Middle frontal gyrus (tissue), 1 donor: ENCODE measurements at regions not wholly inside any gene's neighbourhood (a gene's known extent, or its start where the extent isn't known, plus 50 kb on each side); places are given as distances from the start of the nearest gene placed in this dataset.

Experiments
- DNase-seq: peaks from one replicate; pipeline ENCODE4 v3.0.0-alpha.2; 2015; ENCODE audit warnings: low spot score; ENCODE audit errors: extremely low spot score

DNA sequence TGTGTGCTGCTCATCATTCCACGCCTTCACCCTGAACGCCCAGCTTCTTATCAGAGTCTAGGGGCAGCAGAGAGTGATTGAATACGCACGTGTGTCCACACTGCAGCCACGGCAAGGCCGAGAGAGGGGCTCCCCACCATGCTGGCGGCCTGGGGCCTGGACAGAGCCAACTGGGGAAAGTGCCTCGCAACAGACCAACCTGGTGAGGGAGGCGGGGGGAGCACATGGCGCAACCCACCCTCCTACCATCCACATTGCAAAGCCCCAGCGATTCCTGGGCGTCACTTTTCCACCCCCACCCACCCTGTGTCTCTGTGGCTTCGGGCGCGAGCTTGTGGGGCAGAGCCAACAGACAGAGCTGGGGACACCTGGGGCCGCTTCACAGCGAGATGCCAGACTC lies 66.4 kb upstream of the DUSP22 start:
- DNase-seq: no peak

DNA sequence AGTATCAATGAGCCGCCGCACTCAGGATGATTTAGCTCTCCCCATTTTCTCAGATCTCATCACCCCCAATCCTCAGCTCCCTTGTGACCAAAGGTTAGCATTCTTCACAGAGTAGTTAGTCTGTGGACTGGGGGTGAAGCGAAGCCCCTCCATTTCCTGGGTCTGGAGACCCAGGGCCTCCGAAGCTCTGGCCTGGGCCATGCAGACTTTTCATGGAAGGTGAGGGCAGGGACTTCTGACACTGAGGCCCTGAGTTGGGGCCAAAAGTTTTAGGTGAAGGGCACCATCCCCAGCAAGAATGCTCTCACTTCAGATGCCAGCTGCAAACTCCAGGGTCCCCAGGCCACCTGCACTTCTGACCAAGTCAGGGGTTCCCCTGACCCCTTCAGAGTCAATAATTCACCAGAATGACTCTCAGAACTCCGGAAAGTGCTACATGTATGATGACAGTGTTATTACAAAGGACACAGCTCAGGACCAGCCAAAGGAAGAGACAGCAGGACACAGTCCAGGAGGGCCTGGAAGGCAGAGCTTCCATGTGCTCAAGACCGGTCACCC lies 65.7 kb upstream of the DUSP22 start:
- no peak for DNase-seq

DNA sequence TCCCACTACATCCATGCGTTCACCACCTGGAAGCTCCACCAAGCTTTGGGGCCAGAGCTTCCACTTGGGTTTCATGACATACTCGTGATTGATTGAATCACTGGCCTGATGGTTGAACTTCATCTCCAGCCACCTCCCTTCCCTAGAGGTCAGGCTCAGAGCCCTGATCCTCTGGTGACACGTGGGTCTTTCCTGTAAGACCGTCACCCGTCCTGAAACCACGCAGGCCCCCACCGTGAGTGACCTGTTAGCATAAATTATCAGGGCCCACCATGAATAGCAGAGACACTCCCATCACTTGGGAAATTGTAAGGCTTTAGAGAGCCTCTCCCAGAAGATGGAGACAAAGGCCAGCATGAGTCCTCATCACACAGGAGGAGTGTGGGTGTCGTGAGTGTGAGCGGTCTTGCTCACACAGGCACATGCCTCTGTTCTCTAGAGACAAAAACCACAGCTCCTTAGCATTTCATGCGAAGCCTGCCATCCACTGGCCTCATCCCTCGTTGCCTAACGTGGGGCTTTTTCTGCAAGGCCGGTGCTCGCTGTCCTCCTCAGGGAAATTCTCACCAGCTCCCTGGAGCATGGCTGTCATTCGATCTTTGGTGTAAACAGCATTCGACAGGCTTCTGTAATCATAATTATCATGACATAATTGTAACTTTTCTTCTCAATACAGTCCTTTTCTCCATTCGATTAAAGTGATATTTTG lies 65.1 kb upstream of the DUSP22 start:
- DNase-seq: no peak

DNA sequence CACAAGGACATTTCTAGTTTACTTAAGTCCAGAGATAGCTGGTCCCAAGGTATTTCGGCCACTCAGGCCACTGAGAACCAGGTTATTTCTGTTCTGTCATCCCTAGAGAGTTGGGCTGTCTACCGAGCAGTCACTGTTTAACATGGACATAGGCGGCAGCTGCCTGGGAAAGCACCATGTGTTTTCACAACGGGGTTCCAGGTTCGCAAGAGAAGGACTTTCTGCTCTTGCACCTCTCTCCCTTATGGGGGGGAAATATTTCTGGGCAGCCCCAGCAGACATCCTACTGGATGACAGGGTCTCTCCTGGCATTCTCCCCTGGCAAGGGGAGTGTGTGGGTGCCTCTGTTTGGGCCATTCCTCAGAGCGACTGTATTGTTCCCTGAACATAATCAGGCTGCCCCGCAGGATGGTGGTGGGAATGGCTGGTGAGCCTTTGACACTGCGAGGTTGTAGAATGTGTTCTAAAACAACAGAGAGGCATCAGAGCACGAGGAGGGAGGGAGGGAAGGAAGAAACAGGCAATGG lies 64.4 kb upstream of the DUSP22 start:
- DNase-seq: no peak

DNA sequence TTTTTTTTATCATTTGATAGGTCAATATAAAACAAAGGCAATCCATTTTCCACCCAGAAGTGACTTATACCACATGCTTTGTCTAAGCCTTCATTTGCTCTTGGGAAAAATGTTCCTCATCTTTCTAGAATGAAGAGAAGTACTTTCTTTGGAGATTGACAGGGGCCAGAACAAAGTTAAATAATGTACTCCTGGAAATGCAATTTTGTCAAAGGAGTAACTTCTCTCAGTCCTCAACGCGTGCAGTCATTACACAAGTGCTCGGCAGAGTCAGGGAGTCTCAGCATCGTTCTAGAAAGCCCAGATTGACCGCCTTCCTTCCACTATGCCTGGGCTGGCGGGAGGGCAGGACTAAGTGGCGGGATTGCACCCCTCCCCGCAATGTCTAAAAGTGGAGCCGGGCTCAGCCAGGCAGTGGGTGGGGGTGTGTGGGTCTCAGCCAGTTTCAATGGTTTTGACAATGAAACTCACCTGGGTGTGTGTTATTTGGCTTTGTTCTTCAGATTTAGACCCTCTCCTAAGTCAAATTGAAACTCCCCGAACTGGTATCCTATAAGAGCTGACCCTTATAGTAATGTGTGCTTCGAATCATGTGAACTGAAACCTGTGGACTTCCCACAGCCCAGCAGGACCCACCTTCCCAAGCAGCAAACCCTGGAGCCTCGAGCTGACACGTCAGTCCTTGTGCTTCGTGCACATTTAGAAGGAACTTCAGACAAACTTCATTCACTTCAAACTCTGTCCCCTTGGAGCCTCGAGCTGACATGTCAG lies 63.2 kb upstream of the DUSP22 start:
- no peak for DNase-seq

DNA sequence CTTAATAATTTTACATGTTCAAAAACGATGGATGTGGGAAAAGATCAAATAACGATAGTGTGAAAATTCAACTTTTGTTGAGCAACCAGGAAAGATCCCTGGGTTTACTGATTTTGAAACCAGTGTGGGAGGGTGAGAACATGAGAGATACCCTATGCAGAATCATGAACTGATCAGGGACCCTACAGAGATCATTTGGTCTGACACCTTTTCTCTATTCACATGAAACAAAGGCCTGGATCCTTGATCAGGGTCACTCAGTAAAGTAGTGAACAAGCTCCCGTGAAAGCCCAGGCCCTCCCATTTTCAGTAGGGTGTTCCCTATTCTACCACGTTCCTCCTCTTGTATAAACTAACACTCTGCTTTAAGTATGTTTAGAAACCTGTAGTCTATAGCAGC lies 60.5 kb upstream of the DUSP22 start:
- DNase-seq: no peak

DNA sequence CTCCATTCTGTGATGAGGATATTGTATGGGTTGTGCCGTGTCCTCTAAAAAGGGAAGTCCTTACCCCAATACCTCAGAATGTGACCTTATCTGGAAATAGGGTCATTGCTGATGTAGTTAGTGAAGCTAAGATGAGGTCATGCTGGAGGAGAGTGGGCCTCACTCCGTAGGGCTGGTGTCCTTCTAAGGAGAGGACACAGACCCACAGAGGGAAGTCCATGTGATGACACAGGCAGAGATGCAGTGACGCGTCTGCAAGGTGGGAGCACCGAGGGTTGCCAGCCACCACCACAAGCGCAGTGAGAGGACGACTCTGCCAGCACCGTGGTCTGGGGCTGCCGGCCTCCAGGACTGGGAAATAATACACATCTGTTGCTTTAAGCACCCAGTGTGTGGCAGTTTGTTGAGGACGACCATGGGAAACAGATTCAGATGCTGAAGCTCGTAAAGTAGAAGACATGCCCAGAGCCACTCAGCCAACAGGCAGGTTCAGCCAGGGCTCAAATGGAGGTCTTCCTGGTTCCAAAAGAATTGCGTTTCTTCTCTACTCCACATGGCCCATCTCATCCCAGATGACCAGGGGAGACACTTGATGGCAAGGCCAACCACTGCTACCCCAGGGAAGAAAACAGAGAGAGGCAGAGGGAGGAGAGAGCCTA lies 59.2 kb upstream of the DUSP22 start:
- no peak for DNase-seq

DNA sequence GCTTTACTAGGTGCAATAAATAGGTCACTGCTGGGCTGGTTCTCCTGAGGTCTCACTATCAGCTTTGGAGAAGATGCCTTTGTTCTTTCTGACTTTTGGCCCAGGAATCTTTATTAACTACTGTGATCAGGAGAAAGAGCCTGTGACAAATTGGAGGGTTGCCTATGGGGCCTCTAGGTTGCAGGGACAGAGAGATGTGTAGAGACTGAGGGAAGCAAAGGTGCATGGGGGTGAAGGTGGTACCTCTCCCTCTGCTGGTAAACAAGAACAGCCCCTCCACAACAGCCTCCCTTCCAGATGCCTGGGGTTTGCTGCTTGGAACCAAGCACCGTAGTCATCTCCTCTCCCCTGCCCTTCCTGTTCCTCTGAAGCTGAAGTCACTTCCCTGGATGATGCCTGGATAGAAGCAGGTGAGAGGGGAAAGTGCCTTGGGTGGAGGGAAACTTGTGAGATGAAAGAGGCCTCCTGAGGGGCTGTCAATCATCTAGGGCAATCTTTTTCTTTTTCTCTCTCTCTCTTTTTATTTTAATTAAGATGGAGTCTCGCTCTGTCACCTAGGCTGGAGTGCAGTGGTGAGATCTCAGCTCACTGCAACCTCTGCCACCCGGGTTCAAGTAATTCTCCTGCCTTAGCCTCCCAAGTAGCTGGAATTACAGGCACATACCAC lies 57.4 kb upstream of the DUSP22 start:
- DNase-seq: no peak

DNA sequence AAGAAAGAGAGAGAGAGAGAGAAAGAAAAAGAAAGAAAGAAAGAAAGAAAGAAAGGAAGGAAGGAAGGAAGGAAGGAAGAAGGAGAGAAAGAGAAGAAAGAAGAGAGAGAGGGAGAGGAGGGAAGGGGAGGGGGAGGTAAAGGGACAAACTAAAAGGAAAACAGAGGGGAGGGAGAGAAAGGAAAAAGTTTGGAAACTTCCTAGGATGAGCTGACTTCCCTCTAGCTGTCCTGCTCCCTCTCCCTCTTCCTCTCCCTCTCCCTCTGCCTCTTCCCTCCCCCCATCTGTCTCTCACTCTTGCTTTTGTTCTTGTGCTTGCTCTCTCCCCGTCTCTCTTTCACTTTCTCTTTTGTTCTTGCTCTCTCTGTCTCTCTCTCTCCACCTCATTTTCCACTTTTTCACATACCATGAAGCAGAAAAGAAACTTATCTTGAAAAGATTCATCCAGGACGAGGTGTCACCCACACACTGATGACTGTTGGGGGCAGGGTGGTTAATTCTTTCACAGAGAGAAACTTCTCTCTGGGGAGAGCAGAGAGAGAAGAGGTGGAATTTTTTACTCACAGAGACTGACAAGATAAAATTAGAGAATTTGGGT lies 56.4 kb upstream of the DUSP22 start:
- no peak for DNase-seq

DNA sequence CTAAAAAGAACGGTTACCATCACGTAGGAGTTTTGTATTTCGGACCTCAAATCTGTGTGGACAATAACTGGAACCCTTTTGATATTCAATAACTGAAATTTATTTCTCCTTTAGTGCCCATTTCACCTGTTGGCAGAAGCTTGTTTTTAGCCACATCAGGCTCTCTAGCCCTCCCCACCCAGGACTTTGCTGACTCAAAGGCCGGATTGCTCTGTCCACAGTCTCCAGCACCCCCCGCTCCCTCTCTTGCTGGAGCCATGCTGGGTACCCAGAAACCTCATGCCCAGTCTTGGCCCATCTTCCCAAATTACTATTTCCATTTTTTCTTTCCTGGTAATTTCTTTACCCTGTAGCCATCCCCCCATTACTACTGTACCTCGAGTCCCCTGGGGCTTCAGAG lies 55.8 kb upstream of the DUSP22 start:
- DNase-seq: no peak

DNA sequence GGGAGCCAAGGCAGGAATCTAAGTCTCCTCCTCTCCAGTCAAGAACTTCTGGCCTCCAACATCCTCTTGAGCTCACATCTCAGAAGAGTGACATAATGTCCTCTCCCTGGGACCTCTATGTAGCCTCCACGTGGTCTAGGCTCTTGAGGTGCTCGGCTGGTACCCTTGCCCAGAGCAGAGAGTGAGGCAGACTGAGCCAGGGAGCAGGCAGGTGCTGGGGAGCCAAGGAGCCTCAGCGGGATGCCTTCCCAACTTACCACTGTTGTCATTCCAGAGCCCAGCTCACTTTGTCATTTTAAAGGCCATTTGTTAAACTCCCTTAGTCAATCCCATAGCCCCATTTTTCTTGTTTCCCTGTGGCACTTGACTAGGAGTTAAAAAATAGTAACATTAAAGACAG lies 52.1 kb upstream of the DUSP22 start:
- no peak for DNase-seq

DNA sequence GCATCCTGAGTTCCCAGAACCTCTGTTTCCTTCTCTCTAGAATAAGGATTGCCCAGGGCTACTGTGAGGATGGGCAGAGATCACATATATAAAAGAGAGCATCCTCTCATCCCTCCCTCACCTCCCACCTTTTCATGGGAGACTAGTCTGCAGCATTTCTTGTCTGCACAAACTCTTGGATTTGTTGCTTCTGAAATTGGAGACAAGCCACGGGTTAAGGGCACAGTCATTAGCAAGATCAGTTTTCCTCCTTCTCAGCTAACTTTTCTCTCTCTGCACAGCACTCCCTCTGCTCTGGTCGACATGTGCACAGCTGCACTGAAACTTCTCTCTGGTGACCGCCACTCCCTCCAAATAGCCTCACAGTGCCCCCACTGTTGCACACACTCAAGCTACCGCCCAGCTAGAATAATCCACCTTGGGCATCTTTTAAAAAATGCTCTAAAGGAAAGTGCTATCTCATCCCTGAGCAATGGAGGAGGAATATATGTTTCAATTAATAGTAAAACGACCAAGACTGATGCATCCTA lies 50.9 kb upstream of the DUSP22 start:
- DNase-seq: no peak
